Mammary epithelial cell (primary cell): ENCODE measurements at regions not wholly inside any gene's neighbourhood (a gene's known extent, or its start where the extent isn't known, plus 50 kb on each side); places are given as distances from the start of the nearest gene placed in this dataset.

Source experiments
- EZH2 ChIP-seq: IDR thresholded peaks from 2 replicates; pipeline ENCODE4 v1.6.1; 2012; ENCODE audit warnings: low read length, inconsistent platforms, borderline replicate concordance
- TF ChIP-seq, protein P1 (sequence below), 2 donors: IDR thresholded peaks in 1 of 2; conservative IDR thresholded peaks in 1 of 2; 2 replicates each; pipeline ENCODE4 v1.5.1; 2011 to 2012; ENCODE audit warnings: inconsistent platforms in 2 of 2, low read length in 2 of 2, mild to moderate bottlenecking in 2 of 2, control low read depth in 1 of 2, low read depth in 1 of 2; ENCODE audit not compliant: insufficient read depth in 1 of 2; ENCODE audit errors: extremely low read depth in 1 of 2

- TF ChIP-seq, protein P1, sequence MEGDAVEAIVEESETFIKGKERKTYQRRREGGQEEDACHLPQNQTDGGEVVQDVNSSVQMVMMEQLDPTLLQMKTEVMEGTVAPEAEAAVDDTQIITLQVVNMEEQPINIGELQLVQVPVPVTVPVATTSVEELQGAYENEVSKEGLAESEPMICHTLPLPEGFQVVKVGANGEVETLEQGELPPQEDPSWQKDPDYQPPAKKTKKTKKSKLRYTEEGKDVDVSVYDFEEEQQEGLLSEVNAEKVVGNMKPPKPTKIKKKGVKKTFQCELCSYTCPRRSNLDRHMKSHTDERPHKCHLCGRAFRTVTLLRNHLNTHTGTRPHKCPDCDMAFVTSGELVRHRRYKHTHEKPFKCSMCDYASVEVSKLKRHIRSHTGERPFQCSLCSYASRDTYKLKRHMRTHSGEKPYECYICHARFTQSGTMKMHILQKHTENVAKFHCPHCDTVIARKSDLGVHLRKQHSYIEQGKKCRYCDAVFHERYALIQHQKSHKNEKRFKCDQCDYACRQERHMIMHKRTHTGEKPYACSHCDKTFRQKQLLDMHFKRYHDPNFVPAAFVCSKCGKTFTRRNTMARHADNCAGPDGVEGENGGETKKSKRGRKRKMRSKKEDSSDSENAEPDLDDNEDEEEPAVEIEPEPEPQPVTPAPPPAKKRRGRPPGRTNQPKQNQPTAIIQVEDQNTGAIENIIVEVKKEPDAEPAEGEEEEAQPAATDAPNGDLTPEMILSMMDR (conservative IDR thresholded peaks at IDR 0.05 in 1 of 2, IDR thresholded peaks at IDR 0.05 in 1 of 2; ENCODE audit: extremely low read depth in 1 of 2, insufficient read depth in 1 of 2, low read depth in 1 of 2, low read length in 2 of 2): no peak
- no peak for TF ChIP-seq EZH2
Observed at GRCh38 chr2:59622599-59623308, 930.7 kb downstream of the BCL11A start.
